ENCODE measurements at regions not wholly inside any gene's neighbourhood (a gene's known extent, or its start where the extent isn't known, plus 50 kb on each side); places are given as distances from the start of the nearest gene placed in this dataset.

GRCh38 chr6:4545893-4546292 lies 230.3 kb upstream of the CDYL start:
- H3K9me3 ChIP-seq: no peaks in the 10 kb centered on the region
- H3K4me3 ChIP-seq: no peak overlapping the region
- H3K4me1 ChIP-seq: no peaks in the 10 kb centered on the region
- intact Hi-C loops (cut with DNase I): no loop called here
- no peak for ATAC-seq
- TF ChIP-seq CTCF (IDR thresholded peaks at IDR 0.05) (no peak), POLR2A (IDR thresholded peaks at IDR 0.05) (no peak)
- 54 to 61% methylated on average over 3 to 4 of the region's 4 CpGs for WGBS, 2 donors
- H3K27me3 ChIP-seq: no peaks in the 10 kb centered on the region
- no peak overlapping the region for H3K27ac ChIP-seq
- no peaks in the 10 kb centered on the region for H3K36me3 ChIP-seq (replicated peaks in 1 of 2; ENCODE audit: insufficient read depth in 1 of 2, low read depth in 2 of 2)
- DNase-seq: no peak

GRCh38 chr6:4543596-4543995 lies 232.6 kb upstream of the CDYL start:
- ATAC-seq (no peak), DNase-seq (no peak)
- whole genome bisulfite sequencing, 2 donors: 25 to 26% methylated on average over 2 of the region's 2 CpGs
- H3K27ac ChIP-seq: no peak overlapping the region
- TF ChIP-seq POLR2A (IDR thresholded peaks at IDR 0.05) (no peak), CTCF (IDR thresholded peaks at IDR 0.05) (no peak)
- intact Hi-C loops (cut with DNase I): no loop called here
- H3K27me3 ChIP-seq: no peaks in the 10 kb centered on the region
- H3K4me3 ChIP-seq: no peak overlapping the region
- no peaks in the 10 kb centered on the region for H3K4me1 ChIP-seq
- H3K36me3 ChIP-seq (replicated peaks in 1 of 2; ENCODE audit: insufficient read depth in 1 of 2, low read depth in 2 of 2): no peaks in the 10 kb centered on the region
- no peaks in the 10 kb centered on the region for H3K9me3 ChIP-seq

- H3K27ac ChIP-seq: no peak overlapping the region
- 75 to 83% methylated on average over 1 of the region's 1 CpG for WGBS, 2 donors
- H3K9me3 ChIP-seq: peaks cover 0 to 5% (median 0%) of the 10 kb centered on the region in 3 donors
- intact Hi-C loops (cut with DNase I): no loop called here
- H3K36me3 ChIP-seq (replicated peaks in 1 of 2; ENCODE audit: insufficient read depth in 1 of 2, low read depth in 2 of 2): no peaks in the 10 kb centered on the region
- no peak for ATAC-seq
- H3K4me3 ChIP-seq: no peak overlapping the region
- H3K27me3 ChIP-seq: no peaks in the 10 kb centered on the region
- TF ChIP-seq CTCF (IDR thresholded peaks at IDR 0.05) (no peak), POLR2A (IDR thresholded peaks at IDR 0.05) (no peak)
- no peaks in the 10 kb centered on the region for H3K4me1 ChIP-seq
- DNase-seq: no peak
Measured at GRCh38 chr6:4533576-4533975, 242.6 kb upstream of the CDYL start.

- 32 to 43% methylated on average over 1 of the region's 1 CpG for WGBS, 2 donors
- no peak for DNase-seq
- no peaks in the 10 kb centered on the region for H3K4me1 ChIP-seq
- no peak overlapping the region for H3K27ac ChIP-seq
- H3K36me3 ChIP-seq (replicated peaks in 1 of 2; ENCODE audit: insufficient read depth in 1 of 2, low read depth in 2 of 2): no peaks in the 10 kb centered on the region
- H3K4me3 ChIP-seq: no peak overlapping the region
- H3K27me3 ChIP-seq: no peaks in the 10 kb centered on the region
- ATAC-seq: no peak
- intact Hi-C loops (cut with DNase I): no loop called here
- H3K9me3 ChIP-seq: peaks cover 0 to 5% (median 0%) of the 10 kb centered on the region in 3 donors
- TF ChIP-seq POLR2A (IDR thresholded peaks at IDR 0.05) (no peak), CTCF (IDR thresholded peaks at IDR 0.05) (no peak)
Measured at GRCh38 chr6:4531406-4531805, 244.8 kb upstream of the CDYL start.

- ATAC-seq (no peak), DNase-seq (no peak)
- WGBS, 2 donors: 66 to 78% methylated on average over 7 of the region's 7 CpGs
- Histone ChIP-seq H3K36me3 (replicated peaks in 1 of 2; ENCODE audit: insufficient read depth in 1 of 2, low read depth in 2 of 2) (no peaks in the 10 kb centered on the region), H3K27me3 (no peaks in the 10 kb centered on the region), H3K4me1 (no peaks in the 10 kb centered on the region), H3K27ac (no peak overlapping the region), H3K4me3 (no peak overlapping the region), H3K9me3 (no peaks in the 10 kb centered on the region)
- TF ChIP-seq POLR2A (IDR thresholded peaks at IDR 0.05) (no peak), CTCF (IDR thresholded peaks at IDR 0.05) (no peak)
- intact Hi-C loops (cut with DNase I): no loop called here
Measured at GRCh38 chr6:4522453-4522852, 253.8 kb upstream of the CDYL start.

Measured in body of pancreas (tissue), 4 donors.